Mesenchymal stem cell (in vitro differentiated cells and primary cell): ENCODE measurements at regions not wholly inside any gene's neighbourhood (a gene's known extent, or its start where the extent isn't known, plus 50 kb on each side); places are given as distances from the start of the nearest gene placed in this dataset.

Experiments used
- DNase-seq: peaks from one replicate; pipeline ENCODE4 v3.0.0-alpha.2; 2013
- H2AFZ ChIP-seq: one replicate; pipeline ENCODE4 v1.6.1; 2013; ENCODE audit warnings: low read depth, mild to moderate bottlenecking, control low read depth, inconsistent platforms, low read length, moderate library complexity
- H2AK5ac ChIP-seq: 2 replicates; pipeline ENCODE4 v1.6.1; 2013; ENCODE audit warnings: low read length, moderate library complexity, mild to moderate bottlenecking, inconsistent platforms; ENCODE audit not compliant: severe bottlenecking
- H2BK120ac ChIP-seq: one replicate; pipeline ENCODE4 v1.6.1; 2013; ENCODE audit warnings: low read depth, mild to moderate bottlenecking, inconsistent platforms, low read length, moderate library complexity
- H2BK12ac ChIP-seq, 2 experiments: one replicate each; pipeline ENCODE4 v1.6.1; 2013; ENCODE audit warnings: inconsistent platforms in 2 of 2, low read length in 2 of 2, mild to moderate bottlenecking in 2 of 2, moderate library complexity in 2 of 2, control low read depth in 1 of 2
- H2BK15ac ChIP-seq: one replicate; pipeline ENCODE4 v1.6.1; 2013; ENCODE audit warnings: mild to moderate bottlenecking, low read depth, inconsistent platforms; ENCODE audit not compliant: poor library complexity, severe bottlenecking
- H2BK5ac ChIP-seq: 2 replicates; pipeline ENCODE4 v1.6.1; 2013; ENCODE audit warnings: low read depth, mild to moderate bottlenecking, low read length, control low read depth, inconsistent platforms; ENCODE audit not compliant: poor library complexity, severe bottlenecking
- H3K14ac ChIP-seq, 2 experiments: one replicate each; pipeline ENCODE4 v1.6.1; 2013; ENCODE audit warnings: inconsistent platforms in 2 of 2, low read length in 2 of 2, control low read depth in 1 of 2, mild to moderate bottlenecking in 1 of 2, moderate library complexity in 1 of 2
- H3K18ac ChIP-seq, 2 experiments: one replicate each; pipeline ENCODE4 v1.6.1; 2013; ENCODE audit warnings: inconsistent platforms in 2 of 2, low read length in 2 of 2, control low read depth in 1 of 2, low read depth in 1 of 2, mild to moderate bottlenecking in 1 of 2
- H3K23ac ChIP-seq, 2 experiments: one replicate each; pipeline ENCODE4 v1.6.1; 2013; ENCODE audit warnings: inconsistent platforms in 2 of 2, low read length in 2 of 2, mild to moderate bottlenecking in 2 of 2, moderate library complexity in 2 of 2, control low read depth in 1 of 2
- H3K27ac ChIP-seq: 2 replicates; pipeline ENCODE4 v1.5.1; 2013; ENCODE audit warnings: mild to moderate bottlenecking, moderate library complexity, low read length, control low read depth, inconsistent platforms; ENCODE audit not compliant: poor library complexity, severe bottlenecking
- H3K27me3 ChIP-seq, 2 experiments: 2 replicates each; pipeline versions ENCODE4 v1.6.1 to v1.7.0; 2013; ENCODE audit warnings: low read length in 2 of 2, mild to moderate bottlenecking in 2 of 2, moderate library complexity in 2 of 2, control low read depth in 1 of 2, inconsistent platforms in 1 of 2; ENCODE audit not compliant: control insufficient read depth in 1 of 2, insufficient read depth in 1 of 2
- H3K36me3 ChIP-seq, 2 experiments: 2 replicates each; pipeline versions ENCODE4 v1.6.1 to v1.7.0; 2013; ENCODE audit warnings: low read length in 2 of 2, control low read depth in 1 of 2, inconsistent platforms in 1 of 2, low read depth in 1 of 2, mild to moderate bottlenecking in 1 of 2; ENCODE audit not compliant: insufficient read depth in 2 of 2, control insufficient read depth in 1 of 2
- H3K4ac ChIP-seq, 2 experiments: one replicate each; pipeline ENCODE4 v1.6.1; 2013; ENCODE audit warnings: inconsistent platforms in 2 of 2, low read length in 2 of 2, mild to moderate bottlenecking in 2 of 2, moderate library complexity in 2 of 2, control low read depth in 1 of 2, low read depth in 1 of 2
- H3K4me1 ChIP-seq: 2 replicates; pipeline ENCODE4 v1.6.1; 2013; ENCODE audit warnings: low read depth, low read length, control low read depth; ENCODE audit not compliant: control insufficient read depth, insufficient read depth
- H3K4me2 ChIP-seq: 2 replicates; pipeline ENCODE4 v1.6.1; 2013; ENCODE audit warnings: low read length, mild to moderate bottlenecking, inconsistent platforms; ENCODE audit not compliant: poor library complexity, severe bottlenecking
- H3K4me3 ChIP-seq, 2 experiments: 2 replicates each; pipeline versions ENCODE4 v1.5.1 to v1.7.0; 2013; ENCODE audit warnings: low read length in 2 of 2, mild to moderate bottlenecking in 2 of 2, control low read depth in 1 of 2, low read depth in 1 of 2; ENCODE audit not compliant: insufficient read depth in 1 of 2
- H3K79me1 ChIP-seq: replicated peaks from 2 replicates; pipeline ENCODE4 v1.6.1; 2013; ENCODE audit warnings: mild to moderate bottlenecking, control low read depth, low read length, inconsistent platforms; ENCODE audit not compliant: poor library complexity, severe bottlenecking
- H3K9ac ChIP-seq: 2 replicates; pipeline ENCODE4 v1.7.0; 2013; ENCODE audit warnings: mild to moderate bottlenecking, low read length, moderate library complexity
- H3K9me3 ChIP-seq: 2 replicates; pipeline ENCODE4 v1.7.0; 2013; ENCODE audit warnings: mild to moderate bottlenecking, low read length; ENCODE audit not compliant: control insufficient read depth
- H4K8ac ChIP-seq: one replicate; pipeline ENCODE4 v1.6.1; 2013; ENCODE audit warnings: inconsistent platforms, mild to moderate bottlenecking, low read length, moderate library complexity
- H4K91ac ChIP-seq: one replicate; pipeline ENCODE4 v1.6.1; 2013; ENCODE audit warnings: mild to moderate bottlenecking, low read length, inconsistent platforms
- WGBS: methylation state at CpG from one replicate; pipeline ENCODE4 v1.1.7; 2013; ENCODE audit warnings: mixed read lengths; 5-methylcytosine and 5-hydroxymethylcytosine counted together

DNA sequence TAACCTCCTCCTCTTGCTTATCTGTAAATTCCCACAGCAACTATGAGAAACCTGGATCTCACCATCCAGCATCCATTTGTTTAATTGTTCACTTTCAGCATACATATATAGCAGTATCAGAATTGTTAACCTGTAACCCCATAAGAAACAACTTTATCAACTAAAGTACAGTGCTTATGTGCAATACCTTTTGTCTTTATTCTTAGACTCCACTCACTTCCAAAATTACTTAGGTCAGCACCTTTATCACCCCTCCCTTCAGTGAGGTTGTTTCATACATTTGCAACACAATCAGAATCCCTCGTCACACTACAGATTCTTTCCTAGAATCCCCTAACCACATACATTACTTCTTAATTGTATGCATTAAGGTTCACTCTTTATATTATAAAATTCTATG, 225.9 kb upstream of the NCKAP5 start:
- H3K9me3 ChIP-seq = peaks cover 30% of the 10 kb centered on the region
- H3K23ac ChIP-seq = no peak overlapping the region
- H3K14ac ChIP-seq = no peak overlapping the region
- H3K36me3 ChIP-seq = no peaks in the 10 kb centered on the region
- H3K27ac ChIP-seq = no peak overlapping the region
- no peak overlapping the region for H2AFZ ChIP-seq
- no peak overlapping the region for H2BK5ac ChIP-seq
- H3K4me1 ChIP-seq = peaks cover 3% of the 10 kb centered on the region
- no peak overlapping the region for H4K8ac ChIP-seq
- no peak overlapping the region for H2AK5ac ChIP-seq
- no peaks in the 10 kb centered on the region for H3K79me1 ChIP-seq
- no peak overlapping the region for H2BK12ac ChIP-seq
- no peak overlapping the region for H3K18ac ChIP-seq
- WGBS = 83% methylated on average over 1 of the region's 1 CpG
- no peak overlapping the region for H3K4me3 ChIP-seq
- H2BK120ac ChIP-seq = no peak overlapping the region
- H3K9ac ChIP-seq = no peak overlapping the region
- no peak overlapping the region for H3K4me2 ChIP-seq
- DNase-seq = no peak
- no peaks in the 10 kb centered on the region for H3K27me3 ChIP-seq
- H2BK15ac ChIP-seq = no peak overlapping the region
- H3K4ac ChIP-seq = no peak overlapping the region
- H4K91ac ChIP-seq = no peak overlapping the region

DNA sequence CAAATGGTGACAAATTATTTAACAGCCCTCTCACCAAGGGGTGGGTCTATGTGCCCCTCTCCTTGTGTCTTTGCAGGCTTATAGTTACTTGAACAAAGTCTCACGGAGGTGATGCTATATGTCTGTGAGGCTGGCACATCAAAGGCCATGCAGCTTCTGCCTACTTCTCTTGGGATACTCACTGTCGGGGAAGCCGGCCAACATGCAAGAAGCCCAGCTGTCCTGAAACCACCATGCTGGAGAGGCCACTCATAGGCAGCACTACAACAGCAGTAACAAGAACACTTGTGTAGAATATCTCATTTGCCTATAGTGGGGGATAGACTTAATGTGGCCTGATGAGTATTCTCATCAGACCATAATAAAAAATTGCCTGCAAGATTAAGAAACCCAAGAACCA, 233.7 kb upstream of the NCKAP5 start:
- H2BK15ac ChIP-seq = no peak overlapping the region
- no peak overlapping the region for H3K27ac ChIP-seq
- H4K8ac ChIP-seq = no peak overlapping the region
- no peak overlapping the region for H2BK5ac ChIP-seq
- no peak overlapping the region for H3K4ac ChIP-seq
- H3K4me3 ChIP-seq = no peak overlapping the region
- no peak overlapping the region for H2AK5ac ChIP-seq
- no peak overlapping the region for H3K14ac ChIP-seq
- no peak overlapping the region for H2AFZ ChIP-seq
- H3K9me3 ChIP-seq = peaks cover 9% of the 10 kb centered on the region
- H3K18ac ChIP-seq = no peak overlapping the region
- WGBS = 78% methylated on average over 3 of the region's 3 CpGs
- no peaks in the 10 kb centered on the region for H3K79me1 ChIP-seq
- H4K91ac ChIP-seq = no peak overlapping the region
- no peak overlapping the region for H3K9ac ChIP-seq
- H3K4me2 ChIP-seq = no peak overlapping the region
- H3K36me3 ChIP-seq = no peaks in the 10 kb centered on the region
- no peaks in the 10 kb centered on the region for H3K27me3 ChIP-seq
- H2BK120ac ChIP-seq = no peak overlapping the region
- no peak overlapping the region for H3K23ac ChIP-seq
- no peak overlapping the region for H2BK12ac ChIP-seq
- peaks cover 1% of the 10 kb centered on the region for H3K4me1 ChIP-seq
- DNase-seq = no peak

DNA sequence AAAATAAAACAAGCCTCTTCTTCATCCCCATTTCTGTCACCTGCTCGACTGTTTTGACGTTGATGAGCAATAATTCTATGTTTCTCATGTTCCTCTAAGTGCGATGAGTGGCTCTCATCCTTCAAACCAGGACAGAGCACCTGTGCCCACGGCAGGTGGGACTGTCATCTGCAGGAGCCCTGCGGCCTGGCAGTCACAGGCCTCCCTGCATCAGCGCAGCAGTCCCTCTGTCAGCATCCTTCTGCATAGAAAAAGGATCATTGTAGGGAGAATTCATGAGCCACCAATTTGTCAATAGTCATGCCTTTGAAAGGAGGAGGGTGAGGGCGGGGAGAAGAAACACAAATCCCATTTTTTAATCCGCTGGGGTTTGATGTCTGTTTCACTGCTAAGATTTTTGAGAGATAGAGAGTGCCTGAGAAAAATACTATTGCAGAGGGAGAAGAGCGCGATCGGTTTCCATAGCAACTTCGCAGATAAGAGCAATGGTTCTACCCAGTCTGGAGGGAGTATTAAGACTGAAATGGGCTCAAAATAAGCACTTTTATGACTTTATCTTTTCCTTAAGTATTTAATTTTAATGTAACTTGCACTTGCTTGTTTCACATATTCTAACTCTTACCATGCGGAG, 234.3 kb upstream of the NCKAP5 start:
- Histone ChIP-seq H3K14ac (peak overlapping the region in 1 of 2 experiments; percentile 28), H3K79me1 (no peaks in the 10 kb centered on the region), H2BK15ac (no peak overlapping the region), H2AFZ (no peak overlapping the region), H3K27me3 (no peaks in the 10 kb centered on the region), H3K36me3 (no peaks in the 10 kb centered on the region), H4K8ac (peak overlapping the region; percentile 38), H3K4me3 (no peak overlapping the region), H3K4ac (no peak overlapping the region), H3K4me2 (no peak overlapping the region), H2AK5ac (no peak overlapping the region), H4K91ac (no peak overlapping the region), H3K9me3 (peaks cover 4% of the 10 kb centered on the region), H2BK120ac (no peak overlapping the region), H3K27ac (no peak overlapping the region), H3K4me1 (peaks cover 1% of the 10 kb centered on the region), H2BK5ac (no peak overlapping the region), H3K23ac (no peak overlapping the region), H2BK12ac (no peak overlapping the region), H3K9ac (no peak overlapping the region), H3K18ac (peak overlapping the region in 1 of 2 experiments; percentile 58)
- no peak for DNase-seq
- WGBS = 97% methylated on average over 12 of the region's 13 CpGs

DNA sequence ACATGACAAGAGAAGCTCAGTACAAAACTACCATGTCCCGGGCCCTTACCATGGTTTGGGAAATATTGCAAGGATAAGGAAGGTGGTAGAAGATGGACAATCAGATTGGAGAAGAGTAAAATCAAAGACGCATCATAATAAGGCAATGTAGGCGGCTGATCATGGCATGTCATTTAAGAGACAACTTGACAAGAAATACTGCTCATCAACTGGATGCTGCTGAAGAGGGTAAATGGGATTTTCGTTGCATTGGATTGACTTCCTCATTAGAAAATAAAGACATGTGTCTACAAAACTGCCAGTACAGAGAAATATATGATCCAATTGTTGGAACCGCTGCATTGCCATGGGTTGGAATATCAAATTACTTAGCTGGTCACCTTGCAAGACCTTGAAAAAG, 238.3 kb upstream of the NCKAP5 start:
- Histone ChIP-seq H2AFZ (no peak overlapping the region), H3K36me3 (no peaks in the 10 kb centered on the region), H2BK120ac (no peak overlapping the region), H3K79me1 (no peaks in the 10 kb centered on the region), H2BK15ac (no peak overlapping the region), H3K27ac (no peak overlapping the region), H2BK12ac (no peak overlapping the region), H4K8ac (no peak overlapping the region), H3K18ac (no peak overlapping the region), H3K23ac (no peak overlapping the region), H2AK5ac (no peak overlapping the region), H3K27me3 (no peaks in the 10 kb centered on the region), H3K9ac (no peak overlapping the region), H3K9me3 (no peaks in the 10 kb centered on the region), H3K4me1 (peaks cover 1% of the 10 kb centered on the region), H3K4ac (no peak overlapping the region), H3K4me2 (no peak overlapping the region), H2BK5ac (no peak overlapping the region), H3K4me3 (no peak overlapping the region), H4K91ac (no peak overlapping the region), H3K14ac (no peak overlapping the region)
- 100% methylated on average over 4 of the region's 5 CpGs for WGBS
- no peak for DNase-seq
